SU-DHL-6 (cell line): ENCODE measurements at regions not wholly inside any gene's neighbourhood (a gene's known extent, or its start where the extent isn't known, plus 50 kb on each side); places are given as distances from the start of the nearest gene placed in this dataset.

Source experiments
- H2AFZ ChIP-seq: fragments of 200-600 bp; sonication (generic); 2 replicates; pipeline ENCODE4 v1.6.1; 2014; ENCODE audit warnings: low read depth, mild to moderate bottlenecking, moderate library complexity, mixed read lengths, antibody characterized with exemption, low read length; ENCODE audit not compliant: severe bottlenecking
- H3F3A ChIP-seq: fragments of 200-600 bp; shearing (Covaris generic); 2 replicates; pipeline ENCODE4 v1.6.0; 2016; ENCODE audit warnings: antibody characterized with exemption, mild to moderate bottlenecking; ENCODE audit not compliant: insufficient read depth
- H3K27ac ChIP-seq: fragments of 200-600 bp; sonication (generic); 2 replicates; pipeline ENCODE4 v1.5.1; 2016; ENCODE audit warnings: low read depth, mild to moderate bottlenecking, low read length, moderate library complexity, mixed read lengths
- H3K27me3 ChIP-seq: fragments of 200-600 bp; sonication (generic), shearing (Covaris generic); 2 replicates; pipeline ENCODE4 v1.6.0; 2014; ENCODE audit warnings: mild to moderate bottlenecking, low read length
- H3K36me3 ChIP-seq: fragments of 200-600 bp; sonication (generic); 2 replicates; pipeline ENCODE4 v1.6.1; 2014; ENCODE audit warnings: mild to moderate bottlenecking, low read length, mixed read lengths
- H3K4me2 ChIP-seq: fragments of 300-600, 200-600 bp; shearing (Covaris generic), sonication (generic); 2 replicates; pipeline ENCODE4 v1.6.0; 2014; ENCODE audit warnings: low read length, low read depth, mild to moderate bottlenecking; ENCODE audit not compliant: poor library complexity, severe bottlenecking
- H3K4me3 ChIP-seq: fragments of 200-600 bp; sonication (generic); 2 replicates; pipeline ENCODE4 v1.5.1; 2014; ENCODE audit warnings: antibody characterized with exemption, low read length, mild to moderate bottlenecking, mixed read lengths; ENCODE audit not compliant: insufficient read depth, poor library complexity, severe bottlenecking
- H3K79me2 ChIP-seq: fragments of 200-600 bp; sonication (generic); 2 replicates; pipeline ENCODE4 v1.6.1; 2014; ENCODE audit warnings: mild to moderate bottlenecking, low read length, moderate library complexity; ENCODE audit not compliant: insufficient read depth
- H3K9ac ChIP-seq: fragments of 200-600 bp; sonication (generic); 2 replicates; pipeline ENCODE4 v1.7.0; 2014; ENCODE audit warnings: mild to moderate bottlenecking, low read length
- H3K9me2 ChIP-seq: fragments of 200-600 bp; sonication (generic); replicated peaks from 2 replicates; pipeline ENCODE4 v1.6.1; 2014; ENCODE audit warnings: low read length; ENCODE audit not compliant: insufficient read depth
- H3K9me3 ChIP-seq: fragments of 200-600 bp; sonication (generic); 2 replicates; pipeline ENCODE4 v1.6.1; 2014; ENCODE audit warnings: low read length, mixed read lengths; ENCODE audit not compliant: insufficient read depth
- H4K20me1 ChIP-seq: fragments of 200-600 bp; sonication (generic); 2 replicates; pipeline ENCODE4 v1.6.1; 2014; ENCODE audit warnings: low read depth, mild to moderate bottlenecking, antibody characterized with exemption, low read length, moderate library complexity, mixed read lengths
- EZH2phosphoT487 ChIP-seq: fragments of 200-600 bp; sonication (generic), shearing (Covaris generic); conservative IDR thresholded peaks from 2 replicates; pipeline ENCODE4 v1.6.1; 2018; ENCODE audit warnings: mild to moderate bottlenecking, antibody characterized with exemption, low read length, moderate library complexity, mixed read lengths
- TF ChIP-seq, protein P1 (sequence below): fragments of 200-600 bp; sonication (generic); IDR thresholded peaks from one replicate; pipeline ENCODE4 v1.5.1; 2017; ENCODE audit warnings: antibody characterized with exemption, mild to moderate bottlenecking, low read length, moderate library complexity; ENCODE audit not compliant: insufficient read depth, poor library complexity, severe bottlenecking

- Histone ChIP-seq H3K4me2 (no peak overlapping the region), H3K36me3 (no peaks in the 10 kb centered on the region), H3K79me2 (no peaks in the 10 kb centered on the region), H3F3A (no peaks in the 10 kb centered on the region), H3K27me3 (no peaks in the 10 kb centered on the region), H2AFZ (peak overlapping the region; percentile 40), H3K9me3 (no peaks in the 10 kb centered on the region), H3K9me2 (no peaks in the 10 kb centered on the region), H3K9ac (no peak overlapping the region), H4K20me1 (no peaks in the 10 kb centered on the region), H3K27ac (no peak overlapping the region), H3K4me3 (no peak overlapping the region)
- TF ChIP-seq, protein P1, sequence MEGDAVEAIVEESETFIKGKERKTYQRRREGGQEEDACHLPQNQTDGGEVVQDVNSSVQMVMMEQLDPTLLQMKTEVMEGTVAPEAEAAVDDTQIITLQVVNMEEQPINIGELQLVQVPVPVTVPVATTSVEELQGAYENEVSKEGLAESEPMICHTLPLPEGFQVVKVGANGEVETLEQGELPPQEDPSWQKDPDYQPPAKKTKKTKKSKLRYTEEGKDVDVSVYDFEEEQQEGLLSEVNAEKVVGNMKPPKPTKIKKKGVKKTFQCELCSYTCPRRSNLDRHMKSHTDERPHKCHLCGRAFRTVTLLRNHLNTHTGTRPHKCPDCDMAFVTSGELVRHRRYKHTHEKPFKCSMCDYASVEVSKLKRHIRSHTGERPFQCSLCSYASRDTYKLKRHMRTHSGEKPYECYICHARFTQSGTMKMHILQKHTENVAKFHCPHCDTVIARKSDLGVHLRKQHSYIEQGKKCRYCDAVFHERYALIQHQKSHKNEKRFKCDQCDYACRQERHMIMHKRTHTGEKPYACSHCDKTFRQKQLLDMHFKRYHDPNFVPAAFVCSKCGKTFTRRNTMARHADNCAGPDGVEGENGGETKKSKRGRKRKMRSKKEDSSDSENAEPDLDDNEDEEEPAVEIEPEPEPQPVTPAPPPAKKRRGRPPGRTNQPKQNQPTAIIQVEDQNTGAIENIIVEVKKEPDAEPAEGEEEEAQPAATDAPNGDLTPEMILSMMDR, result no peak
- TF ChIP-seq EZH2phosphoT487, result no peak
Measured at GRCh38 chr3:162134571-162134970, 638.0 kb downstream of the OTOL1 start.

- H3K36me3 ChIP-seq, result no peaks in the 10 kb centered on the region
- H3K4me2 ChIP-seq, result no peak overlapping the region
- H3K27ac ChIP-seq, result no peak overlapping the region
- H2AFZ ChIP-seq, result no peak overlapping the region
- no peak overlapping the region for H3K4me3 ChIP-seq
- no peaks in the 10 kb centered on the region for H4K20me1 ChIP-seq
- no peaks in the 10 kb centered on the region for H3K9me2 ChIP-seq
- H3K9me3 ChIP-seq, result no peaks in the 10 kb centered on the region
- no peaks in the 10 kb centered on the region for H3K27me3 ChIP-seq
- no peaks in the 10 kb centered on the region for H3K79me2 ChIP-seq
- no peaks in the 10 kb centered on the region for H3F3A ChIP-seq
- no peak for TF ChIP-seq EZH2phosphoT487
- TF ChIP-seq, protein P1, result no peak
- H3K9ac ChIP-seq, result no peak overlapping the region
Measured at GRCh38 chr3:162136136-162136535, 639.5 kb downstream of the OTOL1 start.

GRCh38 chr3:162138509-162138908, 641.9 kb downstream of the OTOL1 start:
- no peaks in the 10 kb centered on the region for H3K36me3 ChIP-seq
- no peaks in the 10 kb centered on the region for H4K20me1 ChIP-seq
- H3K4me2 ChIP-seq, result no peak overlapping the region

More at GRCh38 chr3:162138509-162138908, 641.9 kb downstream of the OTOL1 start:
- no peaks in the 10 kb centered on the region for H3K27me3 ChIP-seq
- no peaks in the 10 kb centered on the region for H3K9me2 ChIP-seq
- no peak overlapping the region for H3K27ac ChIP-seq
- no peaks in the 10 kb centered on the region for H3F3A ChIP-seq
- H3K9ac ChIP-seq, result no peak overlapping the region
- H3K9me3 ChIP-seq, result no peaks in the 10 kb centered on the region
- TF ChIP-seq, protein P1, result no peak
- TF ChIP-seq EZH2phosphoT487, result no peak
- peak overlapping the region; percentile 22 for H2AFZ ChIP-seq
- H3K4me3 ChIP-seq, result no peak overlapping the region
- H3K79me2 ChIP-seq, result no peaks in the 10 kb centered on the region
